ENCODE measurements at regions not wholly inside any gene's neighbourhood (a gene's known extent, or its start where the extent isn't known, plus 50 kb on each side); places are given as distances from the start of the nearest gene placed in this dataset.

- TF ChIP-seq GATA2 (IDR thresholded peaks at IDR 0.05; ENCODE audit: low read depth, low read length): no peak
- TF ChIP-seq GATA3 (IDR thresholded peaks at IDR 0.05; ENCODE audit: low read depth, low read length): no peak
Observed at GRCh38 chr5:53321721-53322120, 158.7 kb upstream of the FST start.

Measured in SH-SY5Y (cell line).